RWPE1 (cell line): ENCODE measurements at regions not wholly inside any gene's neighbourhood (a gene's known extent, or its start where the extent isn't known, plus 50 kb on each side); places are given as distances from the start of the nearest gene placed in this dataset.
"Not testable (repeated sequence)": the region's sequence is repeated elsewhere in the genome, so short reads cannot be mapped to it uniquely, and the experiment has no call there.

Source experiments
- CTCF ChIA-PET: fragments of 350-600 bp; sonication (Branson Sonifier 250); formaldehyde crosslinking; extraction: SDS; loops from one replicate; lab custom pipeline; 2021; lab: Yijun Ruan, JAX
- POLR2A ChIA-PET: fragments of 400-600 bp; formaldehyde crosslinking; extraction: SDS; loops from one replicate; lab custom pipeline; 2020; ENCODE audit warnings: antibody characterized with exemption; ENCODE audit not compliant: low non-redundant PET; lab: Yijun Ruan, JAX
- DNase-seq: peaks from one replicate; pipeline ENCODE4 v3.0.0; 2012; ENCODE audit warnings: low spot score
- H3K27ac ChIP-seq: fragments of 450-650 bp; 2 replicates; pipeline ENCODE4 v1.5.1; 2017

- DNase-seq, POLR2A ChIA-PET, CTCF ChIA-PET, H3K27ac ChIP-seq: not testable (repeated sequence)
These were observed 251.6 kb upstream of the PLGLB2 start for GRCh38 chr2:87496036-87497006.

GRCh38 chr2:87497135-87497534, 250.8 kb upstream of the PLGLB2 start:
- CTCF ChIA-PET, DNase-seq, POLR2A ChIA-PET, H3K27ac ChIP-seq: not testable (repeated sequence)

- CTCF ChIA-PET, H3K27ac ChIP-seq, POLR2A ChIA-PET, DNase-seq: not testable (repeated sequence)
These were observed 250.2 kb upstream of the PLGLB2 start for GRCh38 chr2:87497700-87498099.

- DNase-seq, H3K27ac ChIP-seq, CTCF ChIA-PET: not testable (repeated sequence)
These were observed 249.6 kb upstream of the PLGLB2 start for GRCh38 chr2:87498169-87498853.

GRCh38 chr2:87498854-87499238, 249.0 kb upstream of the PLGLB2 start:
- POLR2A ChIA-PET, CTCF ChIA-PET, H3K27ac ChIP-seq, DNase-seq: not testable (repeated sequence)

More at GRCh38 chr2:87498169-87498853, 249.6 kb upstream of the PLGLB2 start:
- POLR2A ChIA-PET = not testable (repeated sequence)

GRCh38 chr2:87499860-87500259, 248.0 kb upstream of the PLGLB2 start:
- DNase-seq, H3K27ac ChIP-seq, POLR2A ChIA-PET, CTCF ChIA-PET: not testable (repeated sequence)

GRCh38 chr2:87500421-87500820, 247.5 kb upstream of the PLGLB2 start:
- H3K27ac ChIP-seq, CTCF ChIA-PET, POLR2A ChIA-PET, DNase-seq: not testable (repeated sequence)

- H3K27ac ChIP-seq, CTCF ChIA-PET, POLR2A ChIA-PET, DNase-seq: not testable (repeated sequence)
These were observed 246.9 kb upstream of the PLGLB2 start for GRCh38 chr2:87500951-87501350.

GRCh38 chr2:87502948-87503347, 244.9 kb upstream of the PLGLB2 start:
- CTCF ChIA-PET, DNase-seq, POLR2A ChIA-PET, H3K27ac ChIP-seq: not testable (repeated sequence)

- POLR2A ChIA-PET, CTCF ChIA-PET: not testable (repeated sequence)
These were observed 242.6 kb upstream of the PLGLB2 start for GRCh38 chr2:87505239-87505638.

GRCh38 chr2:87505909-87506308, 242.0 kb upstream of the PLGLB2 start:
- H3K27ac ChIP-seq, DNase-seq, POLR2A ChIA-PET, CTCF ChIA-PET: not testable (repeated sequence)

More at GRCh38 chr2:87505239-87505638, 242.6 kb upstream of the PLGLB2 start:
- H3K27ac ChIP-seq, DNase-seq: not testable (repeated sequence)

GRCh38 chr2:87507378-87508348, 240.2 kb upstream of the PLGLB2 start:
- CTCF ChIA-PET, POLR2A ChIA-PET, H3K27ac ChIP-seq: not testable (repeated sequence)

GRCh38 chr2:87511195-87511778, 236.6 kb upstream of the PLGLB2 start:
- POLR2A ChIA-PET, DNase-seq, H3K27ac ChIP-seq, CTCF ChIA-PET: not testable (repeated sequence)

More at GRCh38 chr2:87507378-87508348, 240.2 kb upstream of the PLGLB2 start:
- not testable (repeated sequence) for DNase-seq

GRCh38 chr2:87512864-87513530, 234.9 kb upstream of the PLGLB2 start:
- DNase-seq, H3K27ac ChIP-seq, CTCF ChIA-PET, POLR2A ChIA-PET: not testable (repeated sequence)

- CTCF ChIA-PET, POLR2A ChIA-PET: not testable (repeated sequence)
These were observed 233.9 kb upstream of the PLGLB2 start for GRCh38 chr2:87514034-87514433.

More at GRCh38 chr2:87514034-87514433, 233.9 kb upstream of the PLGLB2 start:
- H3K27ac ChIP-seq, DNase-seq: not testable (repeated sequence)
